BLaER1 (cell line): ENCODE measurements at regions not wholly inside any gene's neighbourhood (a gene's known extent, or its start where the extent isn't known, plus 50 kb on each side); places are given as distances from the start of the nearest gene placed in this dataset.

Source experiments
- H3K27ac ChIP-seq: shearing (Covaris generic); formaldehyde crosslinking; 2 replicates; pipeline ENCODE4 v1.8.1; 2022
- H3K27me3 ChIP-seq: shearing (Covaris generic); formaldehyde crosslinking; 2 replicates; pipeline ENCODE4 v1.8.1; 2022
- H3K36me3 ChIP-seq: shearing (Covaris generic); formaldehyde crosslinking; 2 replicates; pipeline ENCODE4 v1.8.1; 2022
- H3K4me1 ChIP-seq: shearing (Covaris generic); formaldehyde crosslinking; 2 replicates; pipeline ENCODE4 v1.8.1; 2022
- H3K4me2 ChIP-seq: shearing (Covaris generic); formaldehyde crosslinking; 2 replicates; pipeline ENCODE4 v1.8.1; 2022
- H3K4me3 ChIP-seq: shearing (Covaris generic); formaldehyde crosslinking; 2 replicates; pipeline ENCODE4 v1.8.1; 2022
- H3K9ac ChIP-seq: shearing (Covaris generic); formaldehyde crosslinking; 2 replicates; pipeline ENCODE4 v1.8.1; 2022
- H3K9me3 ChIP-seq: shearing (Covaris generic); formaldehyde crosslinking; 2 replicates; pipeline ENCODE4 v1.8.1; 2022
- H4K20me1 ChIP-seq: shearing (Covaris generic); formaldehyde crosslinking; 2 replicates; pipeline ENCODE4 v1.8.1; 2022
- Cebpa-rat ChIP-seq: shearing (Covaris generic); IDR thresholded peaks from 2 replicates; pipeline ENCODE4 v1.8.1; 2022

DNA sequence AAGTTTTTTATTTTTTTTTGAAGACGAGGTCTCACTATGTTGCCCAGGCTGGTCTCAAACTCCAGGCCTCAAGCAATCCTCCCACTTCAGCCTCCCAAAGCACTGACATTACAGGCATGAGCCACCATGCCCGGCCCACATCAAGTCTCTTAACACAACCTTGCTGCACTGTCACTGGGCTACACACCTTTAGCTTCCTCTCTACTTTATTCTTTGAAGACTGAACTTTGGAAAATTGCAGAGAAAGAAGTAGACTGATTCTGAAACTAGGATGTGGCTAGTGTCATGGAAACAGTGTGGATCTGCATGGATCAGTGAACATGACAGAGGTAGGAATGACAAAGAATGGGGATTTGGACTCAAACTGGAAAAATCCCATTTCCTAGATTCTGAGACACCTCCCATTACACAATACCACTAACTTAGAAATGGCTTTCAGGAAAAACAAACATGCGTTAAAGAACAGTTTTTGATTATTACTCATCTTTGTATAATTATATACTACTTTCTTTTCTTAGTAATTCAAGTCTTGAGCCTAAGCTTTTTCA, 99.6 kb upstream of the SPON1 start:
- H4K20me1 ChIP-seq = no peaks in the 10 kb centered on the region

DNA sequence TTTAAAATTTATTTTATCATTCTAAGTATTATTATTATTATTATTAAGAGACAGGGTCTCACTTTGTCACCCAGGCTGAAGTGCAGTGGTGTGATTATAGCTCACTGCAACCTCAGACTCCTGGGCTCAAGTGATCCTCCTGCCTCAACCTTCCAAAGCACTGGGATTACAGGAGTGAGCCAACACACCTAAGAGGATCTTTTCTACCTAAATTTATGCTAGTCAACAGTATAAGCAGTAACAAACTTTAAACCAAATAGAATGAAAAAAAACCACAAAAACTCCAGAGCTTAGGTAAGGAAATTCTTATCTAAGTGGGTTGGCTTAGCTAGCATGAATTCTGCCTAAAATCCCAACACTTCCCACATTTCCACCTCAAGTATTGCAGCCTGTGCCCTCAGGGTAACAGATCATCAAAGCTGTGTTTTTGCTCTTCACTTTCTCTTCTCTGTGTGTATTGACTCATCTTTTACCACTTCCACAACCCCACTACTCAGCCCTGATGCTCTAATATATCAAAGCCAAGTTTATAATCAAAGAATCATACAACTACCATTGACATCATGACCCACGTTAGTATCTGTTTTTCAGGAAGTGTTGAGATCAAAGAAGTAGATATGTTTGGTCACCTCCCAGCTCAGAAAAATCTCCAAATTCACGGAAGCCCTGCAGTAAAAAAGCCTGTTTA, 93.7 kb upstream of the SPON1 start:
- Histone ChIP-seq H3K9ac (no peak overlapping the region), H4K20me1 (no peaks in the 10 kb centered on the region), H3K27ac (no peak overlapping the region), H3K4me1 (no peaks in the 10 kb centered on the region), H3K9me3 (no peaks in the 10 kb centered on the region), H3K4me2 (no peak overlapping the region), H3K4me3 (no peak overlapping the region), H3K36me3 (no peaks in the 10 kb centered on the region), H3K27me3 (no peaks in the 10 kb centered on the region)
- no peak for TF ChIP-seq Cebpa-rat

More for the DNA sequence above, 99.6 kb upstream of the SPON1 start:
- Histone ChIP-seq H3K36me3 (no peaks in the 10 kb centered on the region), H3K4me3 (no peak overlapping the region), H3K4me2 (no peak overlapping the region), H3K9me3 (no peaks in the 10 kb centered on the region), H3K27me3 (no peaks in the 10 kb centered on the region), H3K9ac (no peak overlapping the region), H3K4me1 (peaks cover 5% of the 10 kb centered on the region), H3K27ac (no peak overlapping the region)
- no peak for TF ChIP-seq Cebpa-rat

DNA sequence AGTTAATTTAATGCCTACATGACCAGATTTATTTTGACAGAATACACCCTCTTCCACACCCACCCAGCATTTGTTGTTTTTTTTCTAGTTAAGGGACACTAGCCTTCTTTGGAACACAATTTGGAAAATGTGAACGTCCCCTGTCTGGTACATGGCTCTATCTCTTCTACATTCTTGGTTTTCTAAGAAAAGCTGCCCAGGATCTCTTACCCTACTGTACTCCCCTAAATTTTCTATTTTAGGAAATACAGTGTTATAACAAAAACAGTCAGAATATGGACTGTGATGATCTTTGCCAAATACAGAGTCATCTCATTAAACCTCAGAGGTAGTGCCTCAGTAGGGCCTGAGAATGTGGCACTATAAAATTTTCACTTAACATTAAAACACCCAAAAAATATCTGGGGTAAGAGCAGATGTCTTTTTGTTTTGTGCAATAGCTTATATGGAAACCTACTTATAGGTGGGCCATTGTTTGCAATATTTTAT, 93.1 kb upstream of the SPON1 start:
- no peak for TF ChIP-seq Cebpa-rat
- Histone ChIP-seq H3K4me2 (no peak overlapping the region), H3K36me3 (no peaks in the 10 kb centered on the region), H3K27me3 (no peaks in the 10 kb centered on the region), H3K27ac (no peak overlapping the region), H4K20me1 (no peaks in the 10 kb centered on the region), H3K9ac (no peak overlapping the region), H3K4me1 (no peaks in the 10 kb centered on the region), H3K4me3 (no peak overlapping the region), H3K9me3 (no peaks in the 10 kb centered on the region)

DNA sequence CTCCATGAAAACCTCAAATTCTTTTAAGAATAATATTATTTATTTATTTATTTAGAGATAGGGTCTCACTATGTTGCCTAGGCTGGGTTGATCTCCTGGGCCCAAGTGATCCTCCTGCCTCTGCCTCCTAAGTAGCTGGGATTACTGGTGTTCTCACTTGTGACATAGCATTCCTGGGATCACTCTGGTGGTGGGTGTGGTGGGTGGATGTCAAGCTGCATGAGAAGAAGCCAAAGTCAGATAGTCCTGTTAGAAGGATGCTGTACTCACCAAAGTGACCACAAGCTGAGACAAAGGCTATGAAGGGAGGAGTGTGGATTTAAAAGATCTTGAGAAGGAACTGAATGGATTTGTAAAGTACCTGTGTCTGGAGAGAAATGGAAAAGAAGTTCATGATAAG, 87.9 kb upstream of the SPON1 start:
- H3K4me3 ChIP-seq = no peak overlapping the region
- no peaks in the 10 kb centered on the region for H3K36me3 ChIP-seq
- no peak overlapping the region for H3K27ac ChIP-seq
- TF ChIP-seq Cebpa-rat = no peak
- no peak overlapping the region for H3K9ac ChIP-seq
- no peak overlapping the region for H3K4me2 ChIP-seq
- H3K27me3 ChIP-seq = no peaks in the 10 kb centered on the region
- no peaks in the 10 kb centered on the region for H3K9me3 ChIP-seq
- no peaks in the 10 kb centered on the region for H3K4me1 ChIP-seq
- no peaks in the 10 kb centered on the region for H4K20me1 ChIP-seq

GRCh38 chr11:13875643-13876042, 86.9 kb upstream of the SPON1 start:
- no peaks in the 10 kb centered on the region for H3K9me3 ChIP-seq
- H3K9ac ChIP-seq = no peak overlapping the region
- H3K4me3 ChIP-seq = no peak overlapping the region
- TF ChIP-seq Cebpa-rat = no peak
- H3K4me2 ChIP-seq = no peak overlapping the region
- H4K20me1 ChIP-seq = no peaks in the 10 kb centered on the region
- no peak overlapping the region for H3K27ac ChIP-seq
- H3K4me1 ChIP-seq = no peaks in the 10 kb centered on the region
- H3K36me3 ChIP-seq = no peaks in the 10 kb centered on the region
- H3K27me3 ChIP-seq = no peaks in the 10 kb centered on the region

GRCh38 chr11:13876423-13876822, 86.1 kb upstream of the SPON1 start:
- Histone ChIP-seq H3K4me1 (no peaks in the 10 kb centered on the region), H3K27ac (no peak overlapping the region), H3K4me2 (no peak overlapping the region), H4K20me1 (no peaks in the 10 kb centered on the region), H3K9me3 (no peaks in the 10 kb centered on the region), H3K36me3 (no peaks in the 10 kb centered on the region), H3K4me3 (no peak overlapping the region), H3K27me3 (no peaks in the 10 kb centered on the region), H3K9ac (no peak overlapping the region)
- TF ChIP-seq Cebpa-rat = no peak

DNA sequence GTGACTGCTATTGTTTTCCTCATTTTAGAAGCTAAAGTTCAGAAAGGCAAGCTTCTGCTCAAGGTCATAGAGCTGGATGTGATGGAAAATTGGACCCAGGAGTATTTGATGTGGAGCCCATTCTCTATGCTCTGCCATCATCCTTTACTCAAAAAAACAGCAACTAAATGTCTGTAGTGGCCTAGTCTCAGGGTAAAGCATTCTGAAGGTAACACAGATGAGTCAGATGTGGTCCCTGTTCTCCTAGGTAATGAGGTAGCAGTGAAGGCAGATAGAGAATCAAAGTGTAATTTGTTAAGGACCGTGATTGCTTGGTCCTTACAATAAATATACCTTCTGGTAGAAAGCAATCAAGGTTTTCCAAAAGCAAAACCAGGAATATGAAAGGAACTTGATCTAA, 84.4 kb upstream of the SPON1 start:
- TF ChIP-seq Cebpa-rat = no peak
- Histone ChIP-seq H3K27ac (no peak overlapping the region), H3K27me3 (no peaks in the 10 kb centered on the region), H4K20me1 (no peaks in the 10 kb centered on the region), H3K9ac (no peak overlapping the region), H3K36me3 (no peaks in the 10 kb centered on the region), H3K4me2 (no peak overlapping the region), H3K4me1 (no peaks in the 10 kb centered on the region), H3K9me3 (no peaks in the 10 kb centered on the region), H3K4me3 (no peak overlapping the region)

GRCh38 chr11:13880634-13881033, 81.9 kb upstream of the SPON1 start:
- H3K36me3 ChIP-seq = no peaks in the 10 kb centered on the region
- TF ChIP-seq Cebpa-rat = no peak
- no peaks in the 10 kb centered on the region for H3K27me3 ChIP-seq
- no peaks in the 10 kb centered on the region for H4K20me1 ChIP-seq
- H3K9me3 ChIP-seq = no peaks in the 10 kb centered on the region
- no peak overlapping the region for H3K27ac ChIP-seq
- H3K4me2 ChIP-seq = no peak overlapping the region
- H3K9ac ChIP-seq = no peak overlapping the region
- H3K4me3 ChIP-seq = no peak overlapping the region
- H3K4me1 ChIP-seq = no peaks in the 10 kb centered on the region

- no peak overlapping the region for H3K4me3 ChIP-seq
- no peaks in the 10 kb centered on the region for H3K36me3 ChIP-seq
- H3K9me3 ChIP-seq = no peaks in the 10 kb centered on the region
- no peaks in the 10 kb centered on the region for H3K4me1 ChIP-seq
- TF ChIP-seq Cebpa-rat = no peak
- H3K4me2 ChIP-seq = no peak overlapping the region
- no peaks in the 10 kb centered on the region for H4K20me1 ChIP-seq
- H3K27ac ChIP-seq = no peak overlapping the region
- no peak overlapping the region for H3K9ac ChIP-seq
- H3K27me3 ChIP-seq = no peaks in the 10 kb centered on the region
Observed at GRCh38 chr11:13881226-13881905, 81.2 kb upstream of the SPON1 start.

GRCh38 chr11:13883042-13883441, 79.5 kb upstream of the SPON1 start:
- H3K9ac ChIP-seq = no peak overlapping the region
- H3K36me3 ChIP-seq = no peaks in the 10 kb centered on the region
- H3K4me1 ChIP-seq = no peaks in the 10 kb centered on the region
- no peak overlapping the region for H3K27ac ChIP-seq
- H3K4me3 ChIP-seq = no peak overlapping the region
- H4K20me1 ChIP-seq = no peaks in the 10 kb centered on the region
- H3K27me3 ChIP-seq = no peaks in the 10 kb centered on the region
- no peak overlapping the region for H3K4me2 ChIP-seq
- H3K9me3 ChIP-seq = no peaks in the 10 kb centered on the region
- TF ChIP-seq Cebpa-rat = no peak
